GM13976 (cell line): ENCODE measurements at regions not wholly inside any gene's neighbourhood (a gene's known extent, or its start where the extent isn't known, plus 50 kb on each side); places are given as distances from the start of the nearest gene placed in this dataset.

Experiments
- DNase-seq: peaks from one replicate; pipeline ENCODE4 v3.0.0; 2012; ENCODE audit warnings: low spot score
- CTCF ChIP-seq: IDR thresholded peaks from 2 replicates; pipeline ENCODE4 v1.5.1; 2012; ENCODE audit warnings: borderline replicate concordance, mild to moderate bottlenecking; ENCODE audit not compliant: insufficient read depth; ENCODE audit errors: extremely low read depth, missing control alignments, control extremely low read depth
- in situ Hi-C: fragments of 300-500 bp; cut with MboI; formaldehyde crosslinking; loops from one replicate; pipeline ENCODE4 v1.12.0; 2022; ENCODE audit warnings: low sequenced_read_pairs, mixed read lengths, inconsistent platforms; ENCODE audit not compliant: unreplicated experiment

- in situ Hi-C loops, result no loop called here
- TF ChIP-seq CTCF, result no peak
- DNase-seq, result no peak
These were observed 921.8 kb downstream of the UQCRFS1 start for GRCh38 chr19:28290963-28291657.

GRCh38 chr19:28289295-28290063 lies 923.5 kb downstream of the UQCRFS1 start:
- no peak for TF ChIP-seq CTCF
- in situ Hi-C loops, result no loop called here
- no peak for DNase-seq

GRCh38 chr19:28288572-28289264 lies 924.2 kb downstream of the UQCRFS1 start:
- TF ChIP-seq CTCF, result no peak
- in situ Hi-C loops, result no loop called here
- no peak for DNase-seq

GRCh38 chr19:28285917-28286316 lies 927.0 kb downstream of the UQCRFS1 start:
- no peak for DNase-seq
- in situ Hi-C loops, result no loop called here
- no peak for TF ChIP-seq CTCF

GRCh38 chr19:28285078-28285477 lies 927.9 kb downstream of the UQCRFS1 start:
- DNase-seq, result no peak
- in situ Hi-C loops, result no loop called here
- TF ChIP-seq CTCF, result no peak

DNA sequence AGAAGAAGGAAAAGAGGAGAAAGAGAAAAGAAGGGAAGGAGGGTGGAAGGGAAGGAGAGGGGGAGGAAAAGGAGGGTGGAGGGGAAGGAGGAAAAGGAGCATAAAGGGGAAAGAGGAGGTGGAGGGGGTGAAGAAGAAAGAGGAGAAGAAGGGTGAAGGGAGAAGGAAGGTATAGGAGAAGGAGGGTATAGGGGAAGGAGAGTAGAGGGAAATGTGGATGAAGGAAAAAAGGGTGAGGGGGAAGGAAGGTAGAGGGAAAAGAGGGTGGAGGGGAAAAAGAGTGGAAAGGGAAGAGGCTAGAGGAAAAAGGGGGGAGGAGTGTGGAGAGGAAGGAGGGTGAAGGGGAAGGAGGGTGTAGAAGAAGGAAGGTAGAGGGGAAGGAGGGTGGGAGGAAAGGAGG lies 928.6 kb downstream of the UQCRFS1 start:
- TF ChIP-seq CTCF, result no peak
- DNase-seq, result no peak
- in situ Hi-C loops, result no loop called here
